Hematopoietic multipotent progenitor cell (in vitro differentiated cells): ENCODE measurements at regions not wholly inside any gene's neighbourhood (a gene's known extent, or its start where the extent isn't known, plus 50 kb on each side); places are given as distances from the start of the nearest gene placed in this dataset.

Experiments used
- DNase-seq, 3 donors: peaks; one replicate each; pipeline ENCODE4 v3.0.0-alpha.2; 2011 to 2015; ENCODE audit warnings: low read depth in 2 of 3, low spot score in 2 of 3

DNA sequence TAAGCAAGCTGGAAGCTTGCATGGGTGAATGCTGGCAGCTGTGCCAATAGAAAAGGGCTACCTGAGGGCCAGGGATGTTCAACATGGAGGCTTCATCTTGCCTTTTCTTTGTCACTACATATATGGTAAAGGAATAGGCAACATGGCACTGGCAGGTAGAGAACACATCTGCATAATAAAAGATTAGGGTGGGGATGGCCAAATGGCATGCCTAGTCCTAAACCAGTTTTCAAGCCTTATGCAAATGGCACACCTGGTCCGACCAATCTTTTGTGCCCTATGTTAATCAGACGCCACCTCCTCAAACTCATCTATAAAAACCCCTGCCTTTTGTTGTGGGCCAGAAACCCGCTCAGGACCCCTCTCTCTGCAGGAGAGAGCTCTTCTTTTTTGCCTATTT is 216.8 kb upstream of the PROK2 start:
- no peak for DNase-seq

DNA sequence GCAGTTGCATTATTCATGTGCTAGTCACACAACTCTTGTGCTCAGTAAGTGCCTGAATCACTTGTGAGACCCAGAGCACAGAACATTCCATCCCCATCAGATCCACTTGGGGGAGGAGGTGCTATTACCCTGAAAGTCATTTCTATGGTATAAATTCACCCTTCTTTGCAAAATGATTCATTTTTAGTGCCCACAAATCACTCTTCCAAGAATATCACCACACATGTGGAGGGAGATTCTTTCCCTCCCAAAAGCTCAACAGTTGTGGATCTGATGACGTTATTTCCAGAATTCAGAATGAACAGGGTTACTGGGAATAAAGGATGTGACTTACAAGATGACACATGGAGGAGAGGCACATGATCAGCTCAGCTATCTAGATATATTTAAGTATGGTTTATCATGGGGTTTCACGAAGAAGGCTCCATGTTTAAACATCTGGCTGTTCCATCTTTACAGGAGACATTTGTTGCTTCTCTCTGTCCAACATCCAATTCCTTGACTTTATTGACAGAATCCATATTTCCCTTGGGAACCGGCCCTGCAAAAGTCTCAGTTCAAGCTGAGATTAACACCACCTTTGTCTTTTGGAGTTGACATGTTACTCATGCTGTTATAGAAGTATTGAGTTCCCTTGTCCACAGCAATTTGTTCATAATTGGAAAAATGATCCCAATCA is 214.2 kb upstream of the PROK2 start:
- DNase-seq: no peak

DNA sequence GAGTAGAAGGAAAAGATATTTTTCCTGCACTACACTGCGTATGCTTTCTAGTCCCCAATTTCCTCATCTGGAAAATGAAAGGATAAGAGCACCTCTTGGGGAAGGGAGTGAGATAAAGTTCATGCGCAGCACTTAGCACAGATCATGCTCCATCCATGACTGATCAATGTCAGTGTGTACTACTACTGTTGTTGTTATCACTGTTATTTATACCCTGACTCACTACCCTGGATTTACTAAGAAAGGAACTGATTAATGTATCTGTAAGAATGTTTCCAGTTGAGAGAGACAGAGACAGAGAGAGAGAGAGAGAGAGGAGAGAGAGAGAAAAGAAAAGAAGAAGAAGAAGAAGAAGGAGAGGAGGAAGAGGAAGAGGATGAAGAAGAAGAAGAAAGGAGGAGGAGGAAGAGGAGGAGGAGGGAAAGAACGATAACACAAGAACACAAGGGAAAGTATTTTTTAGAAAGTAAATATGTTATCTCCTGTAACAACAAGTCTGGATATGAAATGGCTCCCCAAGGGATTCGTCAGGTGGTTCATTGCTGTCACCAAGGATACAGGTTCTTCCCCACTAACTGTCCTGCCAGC is 212.2 kb upstream of the PROK2 start:
- DNase-seq: no peak

DNA sequence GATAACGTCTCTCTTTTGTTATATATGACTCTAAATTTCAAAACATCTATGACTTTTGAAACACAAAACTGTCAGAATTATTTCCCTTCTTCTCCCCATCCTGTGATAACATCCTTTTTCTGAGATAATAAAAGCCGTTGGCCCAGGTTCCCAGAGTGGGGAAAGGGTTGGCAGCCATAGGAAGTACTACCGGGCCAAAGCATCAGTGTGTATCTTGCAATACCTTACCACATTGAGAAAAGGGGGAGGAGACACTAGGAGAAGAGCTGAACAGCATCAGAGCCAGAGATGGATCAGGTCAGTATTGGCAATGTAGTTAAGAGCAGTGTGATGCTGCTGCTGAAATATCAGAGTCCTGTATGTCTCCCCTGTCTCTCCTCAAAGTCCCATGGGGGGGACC is 210.0 kb upstream of the PROK2 start:
- no peak for DNase-seq

DNA sequence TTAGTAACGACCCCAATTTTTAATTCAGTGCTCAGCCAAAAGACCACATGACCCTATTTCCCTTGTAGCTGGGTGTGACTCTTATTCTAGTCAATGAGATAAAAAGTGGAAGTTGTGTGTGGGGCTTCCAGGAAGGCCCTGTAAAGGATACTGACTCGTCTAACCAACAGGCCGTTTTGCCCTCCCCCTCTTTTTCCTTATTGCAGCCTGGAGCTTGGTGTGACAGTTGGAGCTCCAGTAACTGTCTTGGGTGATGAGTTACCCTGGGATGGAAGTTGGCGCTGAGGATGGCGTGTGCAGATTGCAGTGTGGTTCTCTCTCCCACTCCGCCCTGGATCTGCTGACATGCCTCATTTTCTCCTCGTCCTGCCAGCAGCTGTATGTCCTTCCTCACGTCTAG is 209.3 kb upstream of the PROK2 start:
- peak in 1 of 3 donors; percentile 45 for DNase-seq

DNA sequence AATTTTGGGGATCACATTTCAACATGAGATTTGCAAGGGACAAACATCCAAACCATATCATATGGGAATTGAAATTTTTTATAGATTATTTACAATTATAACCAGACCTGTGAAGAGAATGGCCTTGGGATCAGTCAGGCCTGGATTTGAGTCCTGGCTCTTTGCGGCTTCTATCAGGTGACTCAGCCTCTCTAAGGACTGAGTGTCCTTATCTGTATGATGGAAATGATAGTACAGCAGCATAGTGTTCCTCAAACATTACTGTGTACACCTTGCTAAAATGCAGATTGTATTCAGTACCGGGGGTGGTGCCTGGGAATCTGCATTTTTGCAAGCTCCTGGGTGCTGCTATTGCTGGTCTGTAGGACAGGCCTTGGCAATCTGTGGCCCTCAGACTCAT is 206.7 kb upstream of the PROK2 start:
- DNase-seq: no peak

DNA sequence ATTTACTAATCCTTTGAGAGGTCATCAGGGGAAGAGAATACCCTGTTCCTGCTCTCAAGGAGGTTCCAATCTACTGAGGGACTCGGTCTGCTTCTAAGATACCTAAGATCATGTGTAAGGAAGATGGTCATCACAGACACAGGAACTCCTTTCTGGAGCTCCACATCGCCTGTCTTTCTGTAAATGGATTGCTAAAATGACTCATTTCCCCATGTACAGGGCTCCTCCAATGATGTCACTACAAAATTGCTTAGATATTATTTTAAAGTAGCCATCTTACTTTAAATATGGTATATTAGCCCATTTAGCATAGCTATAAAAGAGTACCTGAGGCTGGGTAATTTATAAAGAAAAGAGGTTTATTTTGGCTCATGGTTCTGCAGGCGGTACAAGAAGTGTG is 206.1 kb upstream of the PROK2 start:
- no peak for DNase-seq

DNA sequence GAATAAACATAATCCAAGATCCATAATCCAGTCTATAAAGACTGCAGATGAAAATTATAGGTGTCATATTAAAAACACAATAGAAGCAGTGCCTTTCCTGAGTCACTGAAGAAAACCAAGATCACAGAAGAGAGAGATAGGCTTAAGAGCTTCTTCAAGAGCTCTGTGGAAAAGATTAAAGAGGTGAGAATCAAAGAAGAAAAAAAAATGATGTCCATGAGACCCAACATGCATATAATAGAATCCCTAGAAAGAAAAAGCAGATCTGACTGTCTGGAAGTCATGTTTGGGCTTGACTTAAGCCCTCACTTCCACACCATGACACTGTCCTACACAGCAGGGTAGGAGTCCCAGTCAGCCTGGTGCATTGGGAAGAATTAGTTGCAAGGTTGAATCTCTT is 205.6 kb upstream of the PROK2 start:
- no peak for DNase-seq

DNA sequence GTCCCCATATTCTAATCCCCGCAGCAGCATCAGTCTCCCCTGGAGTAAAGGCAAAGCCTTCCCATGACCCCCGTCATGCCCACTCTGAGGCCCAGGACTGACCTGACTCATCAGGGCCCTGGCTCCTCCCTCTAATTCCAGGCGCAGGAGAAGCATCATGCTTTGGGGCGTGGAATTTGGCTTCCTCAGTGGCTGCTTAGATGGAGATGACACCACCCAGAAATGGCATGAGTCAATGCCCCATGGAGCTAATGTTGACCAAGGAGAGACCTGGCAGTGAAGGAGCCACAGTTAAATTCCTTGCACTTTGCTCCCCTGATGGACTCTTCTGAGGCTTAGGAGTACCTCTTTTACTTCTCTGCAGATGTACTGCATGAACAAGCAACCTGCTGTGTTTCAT is 204.2 kb upstream of the PROK2 start:
- no peak for DNase-seq

DNA sequence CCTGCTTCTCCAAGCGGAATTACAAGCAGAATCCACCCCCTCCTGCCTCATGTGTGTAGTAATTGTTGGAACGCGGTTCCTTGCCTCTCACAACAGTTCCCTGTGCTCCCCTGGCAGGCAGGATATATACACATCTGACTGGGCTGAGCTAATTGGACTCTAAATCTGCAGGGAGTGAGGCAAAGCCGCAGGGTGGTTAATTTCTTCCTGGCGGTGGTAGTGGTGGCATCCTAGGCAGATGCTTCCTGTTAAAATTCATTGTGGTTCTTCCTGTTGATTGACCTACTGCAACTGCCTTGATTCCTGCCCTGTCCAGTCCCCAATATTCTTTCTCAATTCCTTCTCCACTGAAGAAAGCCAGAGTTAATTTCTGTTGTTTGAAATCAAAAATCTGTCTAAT is 202.9 kb upstream of the PROK2 start:
- peak in 2 of 3 donors; percentile 84 to 93 for DNase-seq

DNA sequence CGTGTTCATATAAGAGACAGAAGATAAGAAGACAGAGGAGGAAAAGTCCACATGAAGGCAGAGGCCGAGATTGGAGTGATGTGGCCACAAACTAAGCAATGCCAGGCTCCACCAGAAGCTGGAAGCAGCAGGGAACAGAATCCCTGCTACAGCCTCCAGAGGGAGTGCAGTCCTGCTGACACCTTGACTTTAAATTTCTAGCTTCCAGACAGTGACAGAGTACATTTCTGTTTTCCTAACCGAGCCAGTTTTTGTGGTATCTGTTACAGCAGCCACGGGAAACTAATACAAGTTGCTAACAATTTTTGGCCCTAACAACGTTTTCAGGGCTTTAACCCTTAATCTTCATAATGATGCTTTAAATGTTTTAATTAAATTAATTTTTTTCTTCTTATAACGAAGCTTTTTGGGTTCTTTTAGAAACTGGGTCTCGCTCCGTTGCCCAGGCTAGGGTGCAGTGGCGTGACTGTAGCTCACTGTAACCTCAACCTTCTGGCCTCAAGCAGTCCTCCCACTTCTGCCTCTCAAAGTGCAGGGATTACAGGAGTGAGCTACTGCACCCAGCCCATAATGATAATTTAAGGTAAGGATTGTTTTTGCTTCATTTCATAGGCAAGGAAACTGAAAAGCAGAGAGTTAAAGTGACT is 202.3 kb upstream of the PROK2 start:
- DNase-seq: no peak

DNA sequence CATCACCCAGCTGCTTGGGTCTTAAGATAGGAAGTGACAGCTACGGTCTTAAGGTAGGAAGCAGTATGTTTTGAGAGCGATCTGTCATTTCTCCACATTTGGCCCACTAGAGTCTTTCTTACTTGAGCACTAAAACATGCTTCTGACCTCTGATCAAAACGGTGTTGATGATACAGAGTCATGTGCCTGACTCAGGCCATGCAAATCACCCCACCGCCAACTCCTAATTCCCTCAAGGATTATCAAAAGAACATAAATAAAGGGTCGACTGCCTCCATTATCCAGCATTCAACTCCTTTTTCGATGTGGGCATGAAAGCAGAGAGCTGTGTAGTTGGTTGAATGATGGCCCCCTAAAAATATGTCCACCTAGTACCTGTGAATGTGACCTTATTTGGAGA is 201.7 kb upstream of the PROK2 start:
- DNase-seq: no peak

DNA sequence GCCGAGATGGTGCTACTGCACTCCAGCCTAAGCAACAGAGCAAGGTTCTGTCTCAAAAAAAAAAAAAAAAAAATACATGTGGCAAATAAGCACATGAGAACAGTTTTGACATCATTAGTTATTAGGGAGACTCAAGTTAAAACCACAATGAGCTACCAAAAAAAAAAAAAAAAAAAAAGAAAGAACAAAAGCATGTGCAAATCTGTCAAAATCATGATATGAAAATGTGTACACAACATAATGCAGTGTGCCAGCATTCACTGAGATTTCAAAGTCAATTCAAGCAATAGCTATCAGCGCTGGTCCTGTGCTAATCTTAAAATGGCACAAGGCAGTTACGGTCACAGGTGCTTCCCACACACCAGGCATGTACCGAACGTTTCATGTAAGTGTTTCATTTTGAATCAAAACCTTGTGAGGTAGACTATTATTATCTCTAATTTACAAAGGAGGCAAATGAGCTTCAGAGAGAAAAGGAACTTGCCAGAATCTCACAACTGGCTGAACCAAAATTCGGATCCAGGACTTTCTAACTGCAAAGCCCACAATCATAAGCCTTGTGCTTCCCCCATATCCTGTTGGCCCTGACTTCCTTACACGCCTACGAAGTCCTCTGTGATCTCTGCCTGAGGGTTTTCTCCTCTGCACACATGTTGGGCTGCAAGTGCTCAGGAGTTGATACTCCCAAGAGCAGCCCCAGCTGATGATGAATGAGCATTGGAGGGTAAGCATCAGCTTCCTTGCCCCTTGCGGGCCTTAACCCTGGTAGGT is 200.1 kb upstream of the PROK2 start:
- peak in 2 of 3 donors; percentile 77 to 86 for DNase-seq

DNA sequence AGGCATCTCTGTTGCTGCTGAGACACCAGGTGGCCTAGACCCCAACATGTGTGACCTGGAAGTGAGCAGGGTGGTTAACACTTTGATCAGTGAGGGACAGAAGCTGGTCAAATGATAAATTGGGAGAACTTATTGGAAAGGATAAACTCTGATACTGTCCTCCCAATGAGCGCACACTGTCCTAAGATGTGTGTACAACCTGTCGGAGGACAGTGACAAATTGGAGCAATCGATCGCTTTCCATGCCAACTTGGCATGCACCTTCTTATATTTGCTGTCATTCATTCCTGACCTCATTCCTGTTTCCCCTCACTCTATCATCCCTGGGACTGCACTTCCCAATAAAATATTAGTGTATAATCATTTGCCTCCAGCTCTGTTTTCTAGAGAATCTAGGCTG is 198.7 kb upstream of the PROK2 start:
- DNase-seq: no peak

DNA sequence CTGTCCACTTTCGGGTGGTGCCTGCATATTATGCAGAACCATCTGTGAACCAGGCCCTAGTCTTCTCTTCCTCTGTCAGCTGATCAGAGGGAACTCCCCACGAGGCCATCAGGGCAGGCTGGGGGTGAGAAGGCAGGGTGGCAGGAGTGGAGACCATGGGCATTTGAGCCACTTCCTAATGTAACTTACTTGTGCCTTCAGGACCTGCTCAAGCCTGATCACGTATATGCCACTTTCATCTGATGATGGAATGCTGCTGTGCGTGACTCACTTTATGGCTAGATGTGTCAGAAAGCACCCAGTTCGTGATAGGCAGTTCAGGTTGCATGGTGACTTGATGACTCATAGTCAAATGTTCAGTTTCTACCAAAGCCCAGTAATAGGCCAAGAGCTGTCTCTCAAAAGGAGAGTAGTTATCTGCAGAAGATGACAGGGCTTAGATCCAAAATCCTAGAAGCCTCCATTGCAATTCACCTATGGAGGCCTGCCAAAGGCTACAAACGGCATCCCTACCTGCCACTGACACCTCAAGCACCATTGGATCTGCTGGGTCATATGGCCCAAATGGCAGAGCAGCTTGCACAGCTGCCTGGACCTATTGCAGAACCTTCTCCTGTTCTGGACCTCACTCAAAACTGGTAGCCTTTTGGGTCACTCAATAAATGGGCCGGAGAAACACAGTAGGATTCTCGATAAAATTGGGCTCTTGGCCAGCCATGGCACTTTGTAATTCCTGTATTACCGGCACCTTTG is 197.7 kb upstream of the PROK2 start:
- peak in 2 of 3 donors; percentile 37 to 53 for DNase-seq

DNA sequence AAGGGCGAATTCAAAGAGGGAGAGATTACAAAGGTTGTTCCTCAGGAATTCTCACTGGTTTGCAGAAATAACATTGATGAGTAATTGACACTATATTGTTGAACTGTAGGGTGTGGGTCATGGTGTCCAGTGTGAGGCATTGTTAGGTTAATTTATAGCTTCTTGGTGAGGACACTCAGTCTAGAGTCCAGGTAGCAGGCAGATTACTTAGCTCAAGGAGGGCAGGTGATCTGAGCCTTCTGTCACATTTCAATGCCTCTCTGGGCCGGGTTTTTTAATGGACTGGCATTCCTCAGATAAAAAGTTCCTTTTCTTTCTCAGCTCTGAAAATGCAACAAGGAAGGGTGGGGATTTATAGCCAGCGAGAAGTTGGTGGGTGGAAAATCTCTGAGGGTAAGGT is 194.2 kb upstream of the PROK2 start:
- no peak for DNase-seq

DNA sequence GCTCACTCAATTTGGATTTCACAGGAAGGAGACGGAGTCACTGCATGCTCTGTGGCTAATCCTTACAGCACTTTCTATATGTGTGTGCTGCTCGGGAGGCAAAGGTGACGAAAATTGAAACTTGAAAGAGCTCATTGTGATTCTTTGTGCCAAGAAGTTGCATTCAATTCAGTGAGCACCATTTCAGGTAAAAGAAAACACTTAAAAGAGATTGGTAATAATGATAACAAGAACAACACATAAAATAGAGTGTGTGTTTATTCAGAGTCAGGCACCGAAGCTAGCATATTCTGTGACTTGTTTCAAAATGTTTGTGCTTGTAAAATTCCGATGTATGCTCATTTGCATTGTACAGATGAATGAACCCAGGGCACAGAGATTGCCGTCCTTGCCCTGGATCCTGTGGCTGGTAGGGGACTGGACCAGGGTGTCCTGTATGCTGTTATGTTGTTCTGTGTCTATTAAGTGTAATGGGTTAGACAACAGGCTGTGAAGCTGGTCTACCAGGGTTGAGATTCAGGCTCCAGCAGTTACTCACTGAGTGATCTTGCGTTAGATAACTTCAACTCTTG is 193.3 kb upstream of the PROK2 start:
- DNase-seq: no peak

DNA sequence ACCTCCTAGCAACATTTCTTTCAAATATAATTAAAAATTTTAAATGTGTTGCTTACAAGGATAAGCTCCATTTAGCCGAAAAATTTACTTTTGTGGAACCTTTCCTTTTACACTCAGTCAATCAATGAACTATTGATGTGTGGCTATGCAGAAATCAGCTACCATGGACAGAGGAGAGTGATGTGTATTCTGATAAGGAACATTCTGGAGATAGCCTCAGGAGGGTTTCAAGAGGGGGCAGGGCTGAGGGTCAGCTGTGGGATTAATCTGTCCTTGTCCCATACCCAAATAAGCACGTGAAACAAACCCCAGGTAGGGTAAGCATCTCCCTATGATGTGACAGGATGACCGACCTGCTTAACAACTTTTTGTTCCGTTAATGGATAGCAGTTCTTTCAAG is 192.6 kb upstream of the PROK2 start:
- DNase-seq: no peak

DNA sequence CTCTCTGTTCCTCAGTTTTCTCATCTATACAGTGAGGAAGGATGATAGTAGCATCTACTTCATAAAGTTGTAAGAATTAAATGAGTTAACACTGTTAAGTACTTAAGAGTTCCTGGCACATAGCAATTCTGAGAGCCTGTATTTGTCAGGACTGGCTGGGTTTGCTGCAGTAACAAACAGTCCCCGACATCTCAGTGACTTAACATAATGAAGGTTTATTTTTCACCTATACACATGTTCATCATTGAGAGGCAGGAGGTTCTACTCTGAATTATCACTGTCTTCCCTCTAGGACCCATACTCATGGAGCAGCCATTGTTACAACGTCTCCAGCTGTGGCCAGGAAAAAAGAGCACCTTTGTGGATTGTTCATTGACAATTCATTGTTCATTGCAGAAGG is 190.6 kb upstream of the PROK2 start:
- no peak for DNase-seq

DNA sequence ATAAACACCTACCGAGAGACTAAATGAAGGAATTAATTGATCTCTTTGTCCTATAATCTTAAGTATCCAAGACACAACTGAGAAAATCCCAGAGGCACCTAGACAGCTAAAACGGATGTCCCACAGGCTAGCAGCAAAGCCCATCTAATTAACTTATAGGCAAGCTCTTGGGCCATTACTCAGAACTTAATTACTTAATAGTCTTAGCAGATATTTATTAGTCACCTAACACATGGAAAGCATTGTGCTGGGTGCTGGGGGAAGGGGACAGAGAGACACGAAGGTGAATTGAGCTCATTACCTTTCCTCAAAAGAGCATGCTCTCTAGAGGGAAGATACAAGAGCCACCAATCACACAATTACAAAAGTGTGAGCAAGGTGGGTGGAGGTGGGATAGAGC is 189.8 kb upstream of the PROK2 start:
- no peak for DNase-seq
